ENCODE measurements at regions not wholly inside any gene's neighbourhood (a gene's known extent, or its start where the extent isn't known, plus 50 kb on each side); places are given as distances from the start of the nearest gene placed in this dataset.

- no peak for DNase-seq
- Histone ChIP-seq H3K9ac (ENCODE audit: low read length) (no peak overlapping the region), H3K4me1 (ENCODE audit: low read length) (no peaks in the 10 kb centered on the region), H3K79me2 (ENCODE audit: low read length) (no peaks in the 10 kb centered on the region), H2AFZ (ENCODE audit: low read length) (no peak overlapping the region), H3K4me3 (ENCODE audit: low read length) (no peak overlapping the region), H3K27ac (ENCODE audit: low read length) (no peak overlapping the region), H3K9me2 (replicated peaks; ENCODE audit: insufficient read depth, low read length) (no peaks in the 10 kb centered on the region), H3K27me3 (replicated peaks; ENCODE audit: insufficient read depth, low read length) (no peaks in the 10 kb centered on the region), H3K9me3 (replicated peaks; ENCODE audit: insufficient read depth, low read length) (no peaks in the 10 kb centered on the region), H3F3A (ENCODE audit: insufficient read depth, low read length) (no peaks in the 10 kb centered on the region), H3K36me3 (replicated peaks; ENCODE audit: insufficient read depth, low read length) (no peaks in the 10 kb centered on the region), H3K4me2 (ENCODE audit: low read depth, low read length) (no peak overlapping the region), H4K20me1 (ENCODE audit: insufficient read depth, low read length) (no peaks in the 10 kb centered on the region)
- TF ChIP-seq CTCF (IDR thresholded peaks at IDR 0.05; ENCODE audit: low read length) (no peak), EZH2 (optimal IDR thresholded peaks at IDR 0.05; ENCODE audit: low read depth, low read length) (no peak), EZH2phosphoT487 (IDR thresholded peaks at IDR 0.05; ENCODE audit: low read length) (no peak)
These were observed 105.3 kb upstream of the OLIG2 start for GRCh38 chr21:32920474-32920873.

GRCh38 chr21:32921632-32922230, 104.0 kb upstream of the OLIG2 start:
- H3K4me3 ChIP-seq (ENCODE audit: low read length): no peak overlapping the region
- no peak overlapping the region for H2AFZ ChIP-seq (ENCODE audit: low read length)
- H3K9me3 ChIP-seq (replicated peaks; ENCODE audit: insufficient read depth, low read length): no peaks in the 10 kb centered on the region
- no peaks in the 10 kb centered on the region for H3K36me3 ChIP-seq (replicated peaks; ENCODE audit: insufficient read depth, low read length)
- no peak overlapping the region for H3K27ac ChIP-seq (ENCODE audit: low read length)
- no peaks in the 10 kb centered on the region for H3K79me2 ChIP-seq (ENCODE audit: low read length)
- no peaks in the 10 kb centered on the region for H3K27me3 ChIP-seq (replicated peaks; ENCODE audit: insufficient read depth, low read length)
- no peaks in the 10 kb centered on the region for H4K20me1 ChIP-seq (ENCODE audit: insufficient read depth, low read length)
- no peaks in the 10 kb centered on the region for H3F3A ChIP-seq (ENCODE audit: insufficient read depth, low read length)
- H3K9me2 ChIP-seq (replicated peaks; ENCODE audit: insufficient read depth, low read length): no peaks in the 10 kb centered on the region
- peak; percentile 64 for DNase-seq
- H3K9ac ChIP-seq (ENCODE audit: low read length): no peak overlapping the region
- H3K4me1 ChIP-seq (ENCODE audit: low read length): no peaks in the 10 kb centered on the region
- H3K4me2 ChIP-seq (ENCODE audit: low read depth, low read length): no peak overlapping the region
- TF ChIP-seq EZH2phosphoT487 (IDR thresholded peaks at IDR 0.05; ENCODE audit: low read length) (no peak), CTCF (IDR thresholded peaks at IDR 0.05; ENCODE audit: low read length) (peak; percentile 96)

- no peak overlapping the region for H3K9ac ChIP-seq (ENCODE audit: low read length)
- TF ChIP-seq EZH2phosphoT487 (IDR thresholded peaks at IDR 0.05; ENCODE audit: low read length): no peak
- TF ChIP-seq CTCF (IDR thresholded peaks at IDR 0.05; ENCODE audit: low read length): no peak
- TF ChIP-seq EZH2 (optimal IDR thresholded peaks at IDR 0.05; ENCODE audit: low read depth, low read length): no peak
- H4K20me1 ChIP-seq (ENCODE audit: insufficient read depth, low read length): no peaks in the 10 kb centered on the region
- no peak overlapping the region for H2AFZ ChIP-seq (ENCODE audit: low read length)
- no peaks in the 10 kb centered on the region for H3K36me3 ChIP-seq (replicated peaks; ENCODE audit: insufficient read depth, low read length)
- no peak overlapping the region for H3K27ac ChIP-seq (ENCODE audit: low read length)
- H3K4me3 ChIP-seq (ENCODE audit: low read length): no peak overlapping the region
- H3K79me2 ChIP-seq (ENCODE audit: low read length): no peaks in the 10 kb centered on the region
- H3K4me1 ChIP-seq (ENCODE audit: low read length): no peaks in the 10 kb centered on the region
- no peaks in the 10 kb centered on the region for H3K9me2 ChIP-seq (replicated peaks; ENCODE audit: insufficient read depth, low read length)
- DNase-seq: no peak
- no peaks in the 10 kb centered on the region for H3F3A ChIP-seq (ENCODE audit: insufficient read depth, low read length)
- H3K4me2 ChIP-seq (ENCODE audit: low read depth, low read length): no peak overlapping the region
- H3K9me3 ChIP-seq (replicated peaks; ENCODE audit: insufficient read depth, low read length): no peaks in the 10 kb centered on the region
- H3K27me3 ChIP-seq (replicated peaks; ENCODE audit: insufficient read depth, low read length): no peaks in the 10 kb centered on the region
These were observed 100.6 kb upstream of the OLIG2 start for GRCh38 chr21:32925098-32925497.
